A549 (cell line): ENCODE measurements at regions not wholly inside any gene's neighbourhood (a gene's known extent, or its start where the extent isn't known, plus 50 kb on each side); places are given as distances from the start of the nearest gene placed in this dataset.
A peak's percentile ranks its signal among the peaks of the same experiment; 100 is the strongest.

Source experiments
- ATAC-seq, 2 experiments: fragments of 200-7000 bp in 1 of 2; fragments of >200 bp in 1 of 2; cut with Nextera tagmentation in 1 of 2; cut with Tn5 transposase in 1 of 2; 3 replicates each; pipeline versions ENCODE4 v1.8.0 to v1.9.1; 2018 to 2020; ENCODE audit warnings: mild to moderate bottlenecking in 1 of 2, moderate library complexity in 1 of 2
- CTCF ChIA-PET: fragments of 300-600 bp; sonication (Branson Sonifier 250); formaldehyde crosslinking; extraction: SDS; loops from one replicate; lab custom pipeline; 2021; ENCODE audit warnings: antibody characterized with exemption, inconsistent platforms; lab: Yijun Ruan, JAX
- POLR2A ChIA-PET: fragments of 350-600 bp; formaldehyde crosslinking; extraction: SDS; loops from one replicate; lab custom pipeline; 2021; ENCODE audit warnings: antibody characterized with exemption, inconsistent platforms; lab: Yijun Ruan, JAX
- DNase-seq, 2 experiments: peaks; one replicate each; pipeline versions ENCODE4 v3.0.0 to v3.0.0-alpha.2; 2011 to 2016; ENCODE audit warnings: low read depth in 1 of 2, low spot score in 1 of 2
- FAIRE-seq: peaks from 2 replicates; lab custom pipeline; 2011; peaks lifted over from hg19 to GRCh38; lab: Jason Lieb, UNC
- H3K27ac ChIP-seq, 2 experiments: fragments of >200 bp; sonication (Bioruptor Twin); formaldehyde crosslinking; 3 replicates each; pipeline ENCODE4 v1.5.1; 2016 to 2017
- H3K4me1 ChIP-seq: fragments of >200 bp; sonication (Bioruptor Twin); formaldehyde crosslinking; 3 replicates; pipeline ENCODE4 v1.6.1; 2016
- H3K4me2 ChIP-seq: fragments of >200 bp; sonication (Bioruptor Twin); formaldehyde crosslinking; 3 replicates; pipeline ENCODE4 v1.6.1; 2016
- H3K4me3 ChIP-seq: fragments of >200 bp; sonication (Bioruptor Twin); formaldehyde crosslinking; 3 replicates; pipeline ENCODE4 v1.5.1; 2016
- H3K9me3 ChIP-seq: fragments of >200 bp; sonication (Bioruptor Twin); formaldehyde crosslinking; 3 replicates; pipeline ENCODE4 v1.6.1; 2016
- CEBPB ChIP-seq, 2 experiments: fragments of >200 bp in 1 of 2; sonication (Bioruptor Twin) in 1 of 2; formaldehyde crosslinking in 1 of 2; IDR thresholded peaks; 2 replicates each; pipeline ENCODE4 v1.6.1; 2012 to 2016
- EHF ChIP-seq: fragments of 250-450 bp; sonication (Bioruptor Pico); IDR thresholded peaks from 2 replicates; pipeline ENCODE4 v1.5.0; 2020; ENCODE audit warnings: mild to moderate bottlenecking
- ELK1 ChIP-seq: fragments of 150-350 bp; IDR thresholded peaks from 2 replicates; pipeline ENCODE4 v1.6.1; 2014; ENCODE audit warnings: low read depth, mild to moderate bottlenecking, low read length
- EP300 ChIP-seq, 2 experiments: fragments of >200 bp; sonication (Bioruptor Twin); formaldehyde crosslinking; IDR thresholded peaks; 2 replicates in 1 of 2; 3 replicates in 1 of 2; pipeline ENCODE4 v1.6.1; 2016 to 2017
- FOSL2 ChIP-seq, 2 experiments: fragments of 450-650 bp in 1 of 2; fragments of >200 bp in 1 of 2; sonication (Bioruptor Twin) in 1 of 2; formaldehyde crosslinking; IDR thresholded peaks; 2 replicates each; pipeline versions ENCODE4 v1.5.0 to v1.6.1; 2016 to 2020; ENCODE audit warnings: mild to moderate bottlenecking in 1 of 2, moderate library complexity in 1 of 2
- GATA3 ChIP-seq: IDR thresholded peaks from 2 replicates; pipeline ENCODE4 v1.6.1; 2012; ENCODE audit warnings: borderline replicate concordance
- HDAC2 ChIP-seq: fragments of 200-600 bp; sonication (generic); IDR thresholded peaks from 2 replicates; pipeline ENCODE4 v1.6.1; 2016
- JUN ChIP-seq, 2 experiments: fragments of >200 bp; sonication (Bioruptor Twin); formaldehyde crosslinking; IDR thresholded peaks; 2 replicates in 1 of 2; 3 replicates in 1 of 2; pipeline ENCODE4 v1.6.1; 2016 to 2017
- KDM5A ChIP-seq: fragments of 200-600 bp; sonication (generic); IDR thresholded peaks from 2 replicates; pipeline ENCODE4 v1.6.1; 2016; ENCODE audit warnings: antibody characterized with exemption, mild to moderate bottlenecking
- MAFK ChIP-seq: fragments of 450-650 bp; IDR thresholded peaks from 2 replicates; pipeline ENCODE4 v1.6.1; 2014; ENCODE audit not compliant: partially characterized antibody
- POLR2A ChIP-seq: IDR thresholded peaks from 2 replicates; pipeline ENCODE4 v1.6.1; 2012; ENCODE audit warnings: mild to moderate bottlenecking, low read length
- POLR2AphosphoS2 ChIP-seq: conservative IDR thresholded peaks from 2 replicates; pipeline ENCODE4 v1.6.1; 2012; ENCODE audit warnings: low read length, improper control_type of control experiment, inconsistent platforms
- REST ChIP-seq: fragments of 200-600 bp; sonication (generic); IDR thresholded peaks from 2 replicates; pipeline ENCODE4 v1.6.1; 2016; ENCODE audit warnings: antibody characterized with exemption, mild to moderate bottlenecking, moderate library complexity
- TFCP2L1 ChIP-seq: fragments of 250-450 bp; sonication (Bioruptor Pico); IDR thresholded peaks from 2 replicates; pipeline ENCODE4 v1.5.0; 2021; ENCODE audit warnings: mild to moderate bottlenecking
- ZFP36 ChIP-seq: fragments of 450-650 bp; IDR thresholded peaks from 2 replicates; pipeline ENCODE4 v1.6.1; 2014; ENCODE audit warnings: borderline replicate concordance; ENCODE audit not compliant: partially characterized antibody
- WGBS: methylation state at CpG from one replicate; pipeline ENCODE4 v1.1.6; 2017; ENCODE audit errors: missing lambda C conversion rate; 5-methylcytosine and 5-hydroxymethylcytosine counted together
- TF ChIP-seq, protein P1 (sequence below): IDR thresholded peaks from 2 replicates; pipeline ENCODE4 v1.6.1; 2012; ENCODE audit warnings: low read depth, borderline replicate concordance
- TF ChIP-seq, protein P2 (sequence below): fragments of >200 bp; sonication (Bioruptor Twin); formaldehyde crosslinking; IDR thresholded peaks from 3 replicates; pipeline ENCODE4 v1.6.1; 2016
- TF ChIP-seq, protein P3 (sequence below): fragments of 250-450 bp; sonication (Bioruptor Pico); IDR thresholded peaks from 2 replicates; pipeline ENCODE4 v1.5.0; 2021; ENCODE audit warnings: mild to moderate bottlenecking, moderate library complexity, borderline replicate concordance
- TF ChIP-seq, protein P4 (sequence below): fragments of >200 bp; sonication (Bioruptor Twin); formaldehyde crosslinking; IDR thresholded peaks from 3 replicates; pipeline ENCODE4 v1.5.1; 2016

- TF ChIP-seq, protein P1, sequence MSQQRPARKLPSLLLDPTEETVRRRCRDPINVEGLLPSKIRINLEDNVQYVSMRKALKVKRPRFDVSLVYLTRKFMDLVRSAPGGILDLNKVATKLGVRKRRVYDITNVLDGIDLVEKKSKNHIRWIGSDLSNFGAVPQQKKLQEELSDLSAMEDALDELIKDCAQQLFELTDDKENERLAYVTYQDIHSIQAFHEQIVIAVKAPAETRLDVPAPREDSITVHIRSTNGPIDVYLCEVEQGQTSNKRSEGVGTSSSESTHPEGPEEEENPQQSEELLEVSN = no peak
- no peak for TF ChIP-seq POLR2AphosphoS2
- TF ChIP-seq, protein P2, sequence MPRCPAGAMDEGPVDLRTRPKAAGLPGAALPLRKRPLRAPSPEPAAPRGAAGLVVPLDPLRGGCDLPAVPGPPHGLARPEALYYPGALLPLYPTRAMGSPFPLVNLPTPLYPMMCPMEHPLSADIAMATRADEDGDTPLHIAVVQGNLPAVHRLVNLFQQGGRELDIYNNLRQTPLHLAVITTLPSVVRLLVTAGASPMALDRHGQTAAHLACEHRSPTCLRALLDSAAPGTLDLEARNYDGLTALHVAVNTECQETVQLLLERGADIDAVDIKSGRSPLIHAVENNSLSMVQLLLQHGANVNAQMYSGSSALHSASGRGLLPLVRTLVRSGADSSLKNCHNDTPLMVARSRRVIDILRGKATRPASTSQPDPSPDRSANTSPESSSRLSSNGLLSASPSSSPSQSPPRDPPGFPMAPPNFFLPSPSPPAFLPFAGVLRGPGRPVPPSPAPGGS = no peak
Measured at GRCh38 chr15:72866866-72867616, 83.5 kb upstream of the ADPGK start (continued).

GRCh38 chr15:72866182-72866581 is 82.6 kb upstream of the ADPGK start:
- Histone ChIP-seq H3K27ac (no peak overlapping the region), H3K4me2 (peak overlapping the region; percentile 27; the same call in 1 of the 3 replicates), H3K4me1 (peaks cover 12% of the 10 kb centered on the region; the same call in 1 of the 3 replicates), H3K9me3 (no peaks in the 10 kb centered on the region), H3K4me3 (no peak overlapping the region)
- TF ChIP-seq FOSL2 (IDR thresholded peaks at IDR 0.05) = 0 out of 2 replicates have a peak, but pooled peaks have one; percentile 9
- peak; percentile 67 for TF ChIP-seq FOSL2 (CRISPR knock-in tag; IDR thresholded peaks at IDR 0.05)
- TF ChIP-seq REST = no peak
- TF ChIP-seq CEBPB (IDR thresholded peaks at IDR 0.05) = 0 out of 4 replicates have a peak, but pooled peaks of 1 of the 2 experiments have one; percentile 4
- TF ChIP-seq, protein P3, sequence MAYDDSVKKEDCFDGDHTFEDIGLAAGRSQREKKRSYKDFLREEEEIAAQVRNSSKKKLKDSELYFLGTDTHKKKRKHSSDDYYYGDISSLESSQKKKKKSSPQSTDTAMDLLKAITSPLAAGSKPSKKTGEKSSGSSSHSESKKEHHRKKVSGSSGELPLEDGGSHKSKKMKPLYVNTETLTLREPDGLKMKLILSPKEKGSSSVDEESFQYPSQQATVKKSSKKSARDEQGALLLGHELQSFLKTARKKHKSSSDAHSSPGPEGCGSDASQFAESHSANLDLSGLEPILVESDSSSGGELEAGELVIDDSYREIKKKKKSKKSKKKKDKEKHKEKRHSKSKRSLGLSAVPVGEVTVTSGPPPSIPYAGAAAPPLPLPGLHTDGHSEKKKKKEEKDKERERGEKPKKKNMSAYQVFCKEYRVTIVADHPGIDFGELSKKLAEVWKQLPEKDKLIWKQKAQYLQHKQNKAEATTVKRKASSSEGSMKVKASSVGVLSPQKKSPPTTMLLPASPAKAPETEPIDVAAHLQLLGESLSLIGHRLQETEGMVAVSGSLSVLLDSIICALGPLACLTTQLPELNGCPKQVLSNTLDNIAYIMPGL (CRISPR knock-in tag) = no peak
- TF ChIP-seq, protein P2 = no peak
- TF ChIP-seq MAFK = peak; percentile 7
- no peak for TF ChIP-seq ELK1
- ChIA-PET POLR2A (no interaction called here), CTCF (no interaction called here)
- DNase-seq = no peak
- no peak for FAIRE-seq
- ATAC-seq = peak in 1 of 2 experiments; percentile 34; a peak in 1 of 6 replicates

GRCh38 chr15:72865486-72865885 is 81.9 kb upstream of the ADPGK start:
- H3K4me2 ChIP-seq = no peak overlapping the region
- no peak for FAIRE-seq
- peak in 1 of 2 experiments; percentile 17; a peak in 1 of 6 replicates for ATAC-seq
- no peak for DNase-seq
- H3K4me1 ChIP-seq = peaks cover 12% of the 10 kb centered on the region; the same call in 1 of the 3 replicates
- H3K9me3 ChIP-seq = no peaks in the 10 kb centered on the region
- H3K27ac ChIP-seq = no peak overlapping the region
- H3K4me3 ChIP-seq = no peak overlapping the region
- ChIA-PET POLR2A (no interaction called here), CTCF (no interaction called here)
- 60% methylated on average over 5 of the region's 5 CpGs for WGBS
- no peak for TF ChIP-seq GATA3
- no peak for TF ChIP-seq EHF (CRISPR knock-in tag)
- no peak for TF ChIP-seq POLR2A
- TF ChIP-seq, protein P4, sequence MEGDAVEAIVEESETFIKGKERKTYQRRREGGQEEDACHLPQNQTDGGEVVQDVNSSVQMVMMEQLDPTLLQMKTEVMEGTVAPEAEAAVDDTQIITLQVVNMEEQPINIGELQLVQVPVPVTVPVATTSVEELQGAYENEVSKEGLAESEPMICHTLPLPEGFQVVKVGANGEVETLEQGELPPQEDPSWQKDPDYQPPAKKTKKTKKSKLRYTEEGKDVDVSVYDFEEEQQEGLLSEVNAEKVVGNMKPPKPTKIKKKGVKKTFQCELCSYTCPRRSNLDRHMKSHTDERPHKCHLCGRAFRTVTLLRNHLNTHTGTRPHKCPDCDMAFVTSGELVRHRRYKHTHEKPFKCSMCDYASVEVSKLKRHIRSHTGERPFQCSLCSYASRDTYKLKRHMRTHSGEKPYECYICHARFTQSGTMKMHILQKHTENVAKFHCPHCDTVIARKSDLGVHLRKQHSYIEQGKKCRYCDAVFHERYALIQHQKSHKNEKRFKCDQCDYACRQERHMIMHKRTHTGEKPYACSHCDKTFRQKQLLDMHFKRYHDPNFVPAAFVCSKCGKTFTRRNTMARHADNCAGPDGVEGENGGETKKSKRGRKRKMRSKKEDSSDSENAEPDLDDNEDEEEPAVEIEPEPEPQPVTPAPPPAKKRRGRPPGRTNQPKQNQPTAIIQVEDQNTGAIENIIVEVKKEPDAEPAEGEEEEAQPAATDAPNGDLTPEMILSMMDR = no peak
- TF ChIP-seq TFCP2L1 = no peak
- no peak for TF ChIP-seq JUN (IDR thresholded peaks at IDR 0.05)
- TF ChIP-seq HDAC2 = no peak
- no peak for TF ChIP-seq KDM5A
- TF ChIP-seq, protein P3 (CRISPR knock-in tag) = no peak
- no peak for TF ChIP-seq EP300 (IDR thresholded peaks at IDR 0.05)
- no peak for TF ChIP-seq ZFP36
